T-cell (primary cell): ENCODE measurements at regions not wholly inside any gene's neighbourhood (a gene's known extent, or its start where the extent isn't known, plus 50 kb on each side); places are given as distances from the start of the nearest gene placed in this dataset.

Source experiments
- ATAC-seq, 4 experiments: fragments of 200-7000 bp in 3 of 4; fragments of 150-1000 bp in 1 of 4; cut with Tn5 transposase; replicated peaks in 1 of 4; 1 replicate in 3 of 4; 2 replicates in 1 of 4; pipeline ENCODE4 v1.10.0; 2021; ENCODE audit warnings: moderate library complexity in 3 of 4, mild to moderate bottlenecking in 2 of 4, moderate number of reproducible peaks in 1 of 4
- CTCF ChIA-PET, 2 donors: fragments of 300-600 bp; sonication (Branson Sonifier 250); formaldehyde crosslinking; loops; one replicate each; lab custom pipeline; 2022; ENCODE audit warnings: antibody characterized with exemption in 2 of 2; lab: Charles Lee
- POLR2A ChIA-PET, 2 donors: fragments of 300-600 bp; sonication (Branson Sonifier 250); formaldehyde crosslinking; loops; one replicate each; lab custom pipeline; 2022; ENCODE audit warnings: antibody characterized with exemption in 2 of 2; lab: Charles Lee
- DNase-seq, 35 experiments: peaks; one replicate each; pipeline versions ENCODE4 v3.0.0 to v3.0.0-alpha.2; 2013 to 2023
- H3K27ac ChIP-seq: one replicate; pipeline ENCODE4 v1.5.1; 2013; ENCODE audit warnings: low read length
- H3K27me3 ChIP-seq, 2 experiments: replicated peaks in 1 of 2; 1 replicate in 1 of 2; 2 replicates in 1 of 2; pipeline versions ENCODE4 v1.6.1 to v1.7.0; 2013; ENCODE audit warnings: low read length in 1 of 2, mixed read lengths in 1 of 2; ENCODE audit not compliant: control insufficient read depth in 2 of 2, insufficient read depth in 2 of 2; ENCODE audit errors: extremely low read depth in 1 of 2
- H3K36me3 ChIP-seq, 2 donors: 1 replicate in 1 of 2; 2 replicates in 1 of 2; pipeline versions ENCODE4 v1.6.1 to v1.7.0; 2013; ENCODE audit warnings: low read length in 1 of 2; ENCODE audit not compliant: control insufficient read depth in 2 of 2, insufficient read depth in 1 of 2; ENCODE audit errors: extremely low read depth in 1 of 2
- H3K4me1 ChIP-seq, 2 experiments: 1 replicate in 1 of 2; 2 replicates in 1 of 2; pipeline versions ENCODE4 v1.6.1 to v1.7.0; 2013; ENCODE audit warnings: low read length in 2 of 2, mixed read lengths in 1 of 2; ENCODE audit not compliant: insufficient read depth in 2 of 2, control insufficient read depth in 1 of 2; ENCODE audit errors: extremely low read depth in 1 of 2
- H3K4me3 ChIP-seq, 2 donors: 1 replicate in 1 of 2; 2 replicates in 1 of 2; pipeline versions ENCODE4 v1.5.1 to v1.7.0; 2013; ENCODE audit warnings: mild to moderate bottlenecking in 2 of 2, low read length in 1 of 2, moderate library complexity in 1 of 2; ENCODE audit not compliant: control insufficient read depth in 1 of 2; ENCODE audit errors: extremely low read depth in 1 of 2
- H3K9me3 ChIP-seq: 2 replicates; pipeline ENCODE4 v1.7.0; 2013
- H3K27ac Mint-ChIP-seq, 2 donors: one replicate each; pipeline ENCODE4 v1.8.0; 2020 to 2021; ENCODE audit warnings: mild to moderate bottlenecking in 2 of 2, mixed read lengths in 2 of 2
- H3K27me3 Mint-ChIP-seq, 2 donors: one replicate each; pipeline ENCODE4 v1.8.0; 2021 to 2022; ENCODE audit warnings: mixed read lengths in 2 of 2
- H3K36me3 Mint-ChIP-seq: one replicate; pipeline ENCODE4 v1.8.0; 2021; ENCODE audit warnings: mixed read lengths
- H3K4me1 Mint-ChIP-seq, 3 donors: one replicate each; pipeline ENCODE4 v1.8.0; 2020 to 2022; ENCODE audit warnings: mixed read lengths in 3 of 3, mild to moderate bottlenecking in 1 of 3
- H3K4me3 Mint-ChIP-seq, 3 donors: one replicate each; pipeline ENCODE4 v1.8.0; 2020 to 2022; ENCODE audit warnings: mild to moderate bottlenecking in 3 of 3, mixed read lengths in 3 of 3, moderate library complexity in 3 of 3
- H3K9me3 Mint-ChIP-seq, 3 donors: one replicate each; pipeline ENCODE4 v1.8.0; 2020 to 2022; ENCODE audit warnings: mixed read lengths in 3 of 3
- WGBS: methylation state at CpG from one replicate; pipeline ENCODE4 v1.1.5; 2013; ENCODE audit warnings: missing lambda C conversion rate; ENCODE audit not compliant: insufficient coverage; 5-methylcytosine and 5-hydroxymethylcytosine counted together

- ATAC-seq = no peak
- H3K4me1 Mint-ChIP-seq = no peaks in the 10 kb centered on the region
- no CpG with 5 or more reads among the region's 4 CpGs for WGBS
These were observed 114.1 kb downstream of the MXRA5 start for GRCh38 chrX:3232262-3232923.

DNA sequence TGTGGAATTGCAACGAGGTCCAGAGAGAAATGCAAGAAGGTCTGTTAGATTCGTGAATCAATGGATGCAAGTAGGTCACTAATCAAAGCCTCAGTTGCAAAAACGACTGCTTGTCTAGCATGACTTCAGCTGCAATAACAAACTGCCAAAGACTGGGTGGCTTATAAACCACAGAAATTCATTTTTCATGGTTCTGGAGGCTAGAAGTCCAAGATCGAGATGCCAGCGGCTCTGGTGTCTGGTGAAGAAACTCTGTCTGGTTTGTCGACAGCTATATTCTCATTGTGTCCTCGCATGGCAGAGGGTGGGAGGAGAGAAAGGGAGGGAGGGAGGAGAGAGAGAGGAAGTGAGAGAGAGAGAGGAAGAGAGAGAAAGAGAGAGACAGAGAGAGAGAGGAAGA lies 114.7 kb downstream of the MXRA5 start:
- H3K9me3 ChIP-seq = no peaks in the 10 kb centered on the region
- H3K4me1 ChIP-seq = no peaks in the 10 kb centered on the region
- ChIA-PET POLR2A (interaction anchor here in 1 of 2 donors (0.7 kb wide), 1 partner anchor 31 kb away, joined by 3 read pairs; no protein-coding TSS in a partner anchor), CTCF (no interaction called here)
- Mint-ChIP-seq H3K27me3 (peaks cover 0 to 3% of the 10 kb centered on the region in 2 donors), H3K4me1 (no peaks in the 10 kb centered on the region), H3K36me3 (no peaks in the 10 kb centered on the region), H3K27ac (no peak overlapping the region), H3K4me3 (no peak overlapping the region), H3K9me3 (peaks cover 0 to 3% (median 0%) of the 10 kb centered on the region in 3 donors)
- H3K27me3 ChIP-seq = no peaks in the 10 kb centered on the region
- DNase-seq (no peak), ATAC-seq (no peak)
- no peak overlapping the region for H3K27ac ChIP-seq
- no peak overlapping the region for H3K4me3 ChIP-seq
- no peaks in the 10 kb centered on the region for H3K36me3 ChIP-seq
- 17% methylated on average over 1 of the region's 7 CpGs for WGBS

More at GRCh38 chrX:3232262-3232923, 114.1 kb downstream of the MXRA5 start:
- no peak overlapping the region for H3K27ac ChIP-seq
- ChIA-PET POLR2A (no interaction called here), CTCF (no interaction called here)
- Mint-ChIP-seq H3K9me3 (peaks cover 0 to 3% (median 0%) of the 10 kb centered on the region in 3 donors), H3K36me3 (no peaks in the 10 kb centered on the region), H3K27ac (no peak overlapping the region), H3K27me3 (peaks cover 0 to 3% of the 10 kb centered on the region in 2 donors), H3K4me3 (no peak overlapping the region)
- no peaks in the 10 kb centered on the region for H3K36me3 ChIP-seq
- H3K27me3 ChIP-seq = no peaks in the 10 kb centered on the region
- H3K9me3 ChIP-seq = no peaks in the 10 kb centered on the region
- no peak for DNase-seq
- no peaks in the 10 kb centered on the region for H3K4me1 ChIP-seq
- no peak overlapping the region for H3K4me3 ChIP-seq

DNA sequence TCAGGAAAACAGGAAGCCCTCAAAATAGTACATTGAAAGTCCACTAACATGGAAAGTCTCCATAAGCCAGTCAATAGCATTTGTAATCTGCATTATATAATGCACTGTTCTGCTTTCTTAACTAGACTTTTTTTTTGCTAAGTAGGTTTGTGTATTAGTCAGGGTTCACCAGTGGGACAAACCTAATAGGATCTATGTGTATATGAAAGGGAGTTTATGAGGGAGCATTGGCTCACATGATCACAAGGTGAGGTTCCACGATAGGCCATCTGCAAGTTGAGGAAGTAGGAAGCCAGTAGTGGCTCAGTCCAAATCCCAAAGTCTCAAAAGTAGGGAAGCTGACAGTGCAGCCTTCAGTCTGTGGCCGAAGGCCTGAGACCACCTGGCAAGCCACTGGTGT lies 116.0 kb downstream of the MXRA5 start:
- Histone ChIP-seq H3K36me3 (no peaks in the 10 kb centered on the region), H3K4me1 (no peaks in the 10 kb centered on the region), H3K9me3 (no peaks in the 10 kb centered on the region), H3K27ac (no peak overlapping the region), H3K27me3 (no peaks in the 10 kb centered on the region), H3K4me3 (no peak overlapping the region)
- ChIA-PET POLR2A (no interaction called here), CTCF (no interaction called here)
- Mint-ChIP-seq H3K4me3 (no peak overlapping the region), H3K36me3 (no peaks in the 10 kb centered on the region), H3K4me1 (no peaks in the 10 kb centered on the region), H3K27ac (no peak overlapping the region), H3K27me3 (no peaks in the 10 kb centered on the region), H3K9me3 (no peaks in the 10 kb centered on the region)
- 80% methylated on average over 1 of the region's 2 CpGs for WGBS
- ATAC-seq = no peak
- no peak for DNase-seq

- Histone ChIP-seq H3K27ac (no peak overlapping the region), H3K27me3 (no peaks in the 10 kb centered on the region), H3K4me1 (no peaks in the 10 kb centered on the region), H3K4me3 (no peak overlapping the region), H3K9me3 (no peaks in the 10 kb centered on the region), H3K36me3 (no peaks in the 10 kb centered on the region)
- Mint-ChIP-seq H3K4me3 (no peak overlapping the region), H3K4me1 (no peaks in the 10 kb centered on the region), H3K27me3 (no peaks in the 10 kb centered on the region), H3K36me3 (no peaks in the 10 kb centered on the region), H3K9me3 (no peaks in the 10 kb centered on the region), H3K27ac (no peak overlapping the region)
- no peak for DNase-seq
- no CpG with 5 or more reads among the region's 1 CpG for whole genome bisulfite sequencing
- CTCF ChIA-PET = no interaction called here
- ATAC-seq = no peak
- POLR2A ChIA-PET = no interaction called here
These were observed 118.9 kb downstream of the MXRA5 start for GRCh38 chrX:3227526-3227925.

- H3K27me3 Mint-ChIP-seq = no peaks in the 10 kb centered on the region
- no peaks in the 10 kb centered on the region for H3K9me3 Mint-ChIP-seq
- Histone ChIP-seq H3K27ac (no peak overlapping the region), H3K36me3 (no peaks in the 10 kb centered on the region), H3K27me3 (no peaks in the 10 kb centered on the region), H3K4me3 (no peak overlapping the region), H3K4me1 (no peaks in the 10 kb centered on the region), H3K9me3 (no peaks in the 10 kb centered on the region)
- no peak overlapping the region for H3K4me3 Mint-ChIP-seq
- no peak overlapping the region for H3K27ac Mint-ChIP-seq
- H3K4me1 Mint-ChIP-seq = no peaks in the 10 kb centered on the region
- ATAC-seq = no peak
- 60% methylated on average over 1 of the region's 2 CpGs for WGBS
- ChIA-PET POLR2A (no interaction called here), CTCF (no interaction called here)
- no peak for DNase-seq
- H3K36me3 Mint-ChIP-seq = no peaks in the 10 kb centered on the region
These were observed 120.4 kb downstream of the MXRA5 start for GRCh38 chrX:3226087-3226486.

GRCh38 chrX:3221643-3222042 lies 124.8 kb downstream of the MXRA5 start:
- Histone ChIP-seq H3K27me3 (no peaks in the 10 kb centered on the region), H3K9me3 (no peaks in the 10 kb centered on the region), H3K4me3 (no peak overlapping the region), H3K4me1 (no peaks in the 10 kb centered on the region), H3K27ac (no peak overlapping the region), H3K36me3 (no peaks in the 10 kb centered on the region)
- Mint-ChIP-seq H3K9me3 (peaks cover 0 to 3% (median 0%) of the 10 kb centered on the region in 3 donors), H3K36me3 (no peaks in the 10 kb centered on the region), H3K27me3 (no peaks in the 10 kb centered on the region), H3K27ac (no peak overlapping the region), H3K4me3 (no peak overlapping the region), H3K4me1 (no peaks in the 10 kb centered on the region)
- ATAC-seq (no peak), DNase-seq (no peak)
- ChIA-PET POLR2A (no interaction called here), CTCF (no interaction called here)
- no CpG with 5 or more reads among the region's 4 CpGs for WGBS

DNA sequence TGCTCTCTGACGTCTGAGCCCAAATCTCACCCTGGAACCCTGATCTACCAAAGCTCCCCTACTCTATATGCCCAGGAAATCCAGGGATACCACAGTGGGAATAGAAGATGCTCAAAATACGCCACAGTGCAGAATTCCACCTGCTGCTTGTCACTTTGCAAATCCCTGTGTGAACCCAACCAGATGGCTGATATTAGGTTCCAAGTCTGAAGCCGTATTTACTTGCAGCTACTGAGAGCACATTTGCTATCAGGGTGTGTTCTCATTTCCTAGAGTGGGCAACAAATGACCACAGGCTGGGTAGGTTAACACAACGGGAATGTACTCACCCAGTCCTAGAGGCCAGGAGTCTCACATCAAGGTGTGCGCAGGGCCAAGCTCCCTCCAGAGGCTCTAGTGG lies 126.8 kb downstream of the MXRA5 start:
- ATAC-seq = no peak
- H3K27me3 Mint-ChIP-seq = no peaks in the 10 kb centered on the region
- H3K9me3 ChIP-seq = no peaks in the 10 kb centered on the region
- H3K9me3 Mint-ChIP-seq = peaks cover 0 to 3% (median 0%) of the 10 kb centered on the region in 3 donors
- CTCF ChIA-PET = no interaction called here
- POLR2A ChIA-PET = no interaction called here
- no peaks in the 10 kb centered on the region for H3K4me1 ChIP-seq
- whole genome bisulfite sequencing = 83% methylated on average over 2 of the region's 5 CpGs
- DNase-seq = no peak
- no peaks in the 10 kb centered on the region for H3K4me1 Mint-ChIP-seq
- H3K4me3 ChIP-seq = no peak overlapping the region
- no peak overlapping the region for H3K27ac Mint-ChIP-seq
- H3K4me3 Mint-ChIP-seq = no peak overlapping the region
- no peak overlapping the region for H3K27ac ChIP-seq
- no peaks in the 10 kb centered on the region for H3K36me3 Mint-ChIP-seq
- no peaks in the 10 kb centered on the region for H3K36me3 ChIP-seq
- no peaks in the 10 kb centered on the region for H3K27me3 ChIP-seq
